OCI-LY7 (cell line): ENCODE measurements at regions not wholly inside any gene's neighbourhood (a gene's known extent, or its start where the extent isn't known, plus 50 kb on each side); places are given as distances from the start of the nearest gene placed in this dataset.

Experiments used
- BruUV-seq: library from RNA; stranded (reverse); fragments of 400-500 nt; replicated peaks from 2 replicates; lab custom pipeline; 2021; lab: Mats Ljungman, UMichigan
- CTCF ChIA-PET: fragments of 300-600 bp; sonication (Branson Sonifier 250); formaldehyde crosslinking; loops from one replicate; lab custom pipeline; 2022; ENCODE audit warnings: antibody characterized with exemption; ENCODE audit not compliant: unreplicated experiment; lab: Charles Lee
- POLR2A ChIA-PET: fragments of 300-600 bp; sonication (Branson Sonifier 250); formaldehyde crosslinking; loops from one replicate; lab custom pipeline; 2022; ENCODE audit warnings: antibody characterized with exemption; lab: Charles Lee
- DNase-seq: peaks from one replicate; pipeline ENCODE4 v3.0.0-alpha.2; 2015; ENCODE audit warnings: low spot score
- H2AFZ ChIP-seq: fragments of 200-600 bp; sonication (generic), shearing (Covaris generic); 2 replicates; pipeline ENCODE4 v1.6.1; 2014; ENCODE audit warnings: mild to moderate bottlenecking, antibody characterized with exemption, low read length, moderate library complexity
- H3K27ac ChIP-seq: fragments of 200-600 bp; sonication (generic); 2 replicates; pipeline ENCODE4 v1.5.1; 2014; ENCODE audit warnings: mixed run types, low read depth, mild to moderate bottlenecking, moderate library complexity, low read length, inconsistent platforms; ENCODE audit not compliant: poor library complexity, severe bottlenecking
- H3K36me3 ChIP-seq: fragments of 200-600 bp; sonication (generic); 2 replicates; pipeline ENCODE4 v1.6.1; 2014; ENCODE audit warnings: mild to moderate bottlenecking, antibody characterized with exemption, low read length, moderate library complexity, mixed read lengths; ENCODE audit not compliant: insufficient read depth
- H3K4me1 ChIP-seq: fragments of 200-600 bp; sonication (generic); 2 replicates; pipeline ENCODE4 v1.5.1; 2014; ENCODE audit warnings: mild to moderate bottlenecking, low read length; ENCODE audit not compliant: insufficient read depth, poor library complexity, severe bottlenecking
- H3K4me2 ChIP-seq: fragments of 200-600 bp; sonication (generic); 2 replicates; pipeline ENCODE4 v1.6.1; 2014; ENCODE audit warnings: mild to moderate bottlenecking, low read length
- H3K4me3 ChIP-seq: fragments of 200-600 bp; sonication (generic); 2 replicates; pipeline ENCODE4 v1.5.1; 2014; ENCODE audit warnings: mild to moderate bottlenecking, low read depth, low read length; ENCODE audit not compliant: poor library complexity, severe bottlenecking
- H3K79me2 ChIP-seq: fragments of 200-600 bp; sonication (generic); 2 replicates; pipeline ENCODE4 v1.6.1; 2016; ENCODE audit warnings: low read depth, mild to moderate bottlenecking, low read length, moderate library complexity, mixed read lengths; ENCODE audit not compliant: insufficient read depth
- H3K9me2 ChIP-seq: fragments of 200-600 bp; sonication (generic); 2 replicates; pipeline ENCODE4 v1.6.1; 2016; ENCODE audit warnings: mild to moderate bottlenecking, low read length, mixed read lengths; ENCODE audit not compliant: insufficient read depth
- H3K9me3 ChIP-seq: fragments of 200-600 bp; sonication (generic); 2 replicates; pipeline ENCODE4 v1.6.1; 2014; ENCODE audit warnings: mild to moderate bottlenecking, mixed run types, low read length, mixed read lengths
- H4K20me1 ChIP-seq: fragments of 200-600 bp; sonication (generic); 2 replicates; pipeline ENCODE4 v1.6.1; 2014; ENCODE audit warnings: mild to moderate bottlenecking, antibody characterized with exemption, low read length, moderate library complexity, mixed read lengths; ENCODE audit not compliant: insufficient read depth
- EZH2phosphoT487 ChIP-seq: fragments of 200-600 bp; sonication (generic); IDR thresholded peaks from 2 replicates; pipeline ENCODE4 v1.6.1; 2018; ENCODE audit warnings: low read depth, borderline replicate concordance, mild to moderate bottlenecking, mixed run types, antibody characterized with exemption, low read length, moderate library complexity, mixed read lengths
- intact Hi-C: fragments of 100-400 bp; cut with micrococcal nuclease; formaldehyde crosslinking; loops from one replicate; pipeline ENCODE4 v1.10.0; 2022; ENCODE audit not compliant: unreplicated experiment
- TF ChIP-seq, protein P1 (sequence below): fragments of 200-600 bp; sonication (generic); conservative IDR thresholded peaks from 2 replicates; pipeline ENCODE4 v1.5.1; 2014; ENCODE audit warnings: mild to moderate bottlenecking, antibody characterized with exemption, low read length, moderate library complexity, mixed read lengths

GRCh38 chr4:17265139-17265538 lies 246.8 kb downstream of the QDPR start:
- intact Hi-C loops, result no loop called here
- no peak for DNase-seq
- no peak overlapping the region for H3K27ac ChIP-seq
- POLR2A ChIA-PET, result interaction anchor here (0.6 to 1.2 kb wide), 3 partner anchors 22 to 1094 kb away, joined by 3 to 4 read pairs (median 3); no protein-coding TSS in a partner anchor
- H3K4me3 ChIP-seq, result no peak overlapping the region
- H3K4me2 ChIP-seq, result no peak overlapping the region
- CTCF ChIA-PET, result no interaction called here
- H2AFZ ChIP-seq, result no peak overlapping the region
- no peaks in the 10 kb centered on the region for H3K9me2 ChIP-seq
- H3K9me3 ChIP-seq, result no peaks in the 10 kb centered on the region
- BruUV-seq, result no TSS peak
- no peaks in the 10 kb centered on the region for H3K36me3 ChIP-seq
- no peak for TF ChIP-seq EZH2phosphoT487
- TF ChIP-seq, protein P1, sequence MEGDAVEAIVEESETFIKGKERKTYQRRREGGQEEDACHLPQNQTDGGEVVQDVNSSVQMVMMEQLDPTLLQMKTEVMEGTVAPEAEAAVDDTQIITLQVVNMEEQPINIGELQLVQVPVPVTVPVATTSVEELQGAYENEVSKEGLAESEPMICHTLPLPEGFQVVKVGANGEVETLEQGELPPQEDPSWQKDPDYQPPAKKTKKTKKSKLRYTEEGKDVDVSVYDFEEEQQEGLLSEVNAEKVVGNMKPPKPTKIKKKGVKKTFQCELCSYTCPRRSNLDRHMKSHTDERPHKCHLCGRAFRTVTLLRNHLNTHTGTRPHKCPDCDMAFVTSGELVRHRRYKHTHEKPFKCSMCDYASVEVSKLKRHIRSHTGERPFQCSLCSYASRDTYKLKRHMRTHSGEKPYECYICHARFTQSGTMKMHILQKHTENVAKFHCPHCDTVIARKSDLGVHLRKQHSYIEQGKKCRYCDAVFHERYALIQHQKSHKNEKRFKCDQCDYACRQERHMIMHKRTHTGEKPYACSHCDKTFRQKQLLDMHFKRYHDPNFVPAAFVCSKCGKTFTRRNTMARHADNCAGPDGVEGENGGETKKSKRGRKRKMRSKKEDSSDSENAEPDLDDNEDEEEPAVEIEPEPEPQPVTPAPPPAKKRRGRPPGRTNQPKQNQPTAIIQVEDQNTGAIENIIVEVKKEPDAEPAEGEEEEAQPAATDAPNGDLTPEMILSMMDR, result no peak
- no peaks in the 10 kb centered on the region for H3K4me1 ChIP-seq
- H4K20me1 ChIP-seq, result no peaks in the 10 kb centered on the region
- no peaks in the 10 kb centered on the region for H3K79me2 ChIP-seq

GRCh38 chr4:17260166-17260907 lies 251.6 kb downstream of the QDPR start:
- Histone ChIP-seq H3K36me3 (no peaks in the 10 kb centered on the region), H3K4me3 (no peak overlapping the region), H3K4me2 (no peak overlapping the region), H3K79me2 (no peaks in the 10 kb centered on the region), H3K4me1 (no peaks in the 10 kb centered on the region), H3K9me2 (no peaks in the 10 kb centered on the region), H3K9me3 (no peaks in the 10 kb centered on the region), H2AFZ (no peak overlapping the region), H3K27ac (no peak overlapping the region), H4K20me1 (no peaks in the 10 kb centered on the region)
- POLR2A ChIA-PET, result no interaction called here
- no TSS peak for BruUV-seq
- CTCF ChIA-PET, result interaction anchor here (0.6 kb wide), 1 partner anchor 584 kb away, joined by 3 read pairs; no protein-coding TSS in a partner anchor
- intact Hi-C loops, result no loop called here
- DNase-seq, result no peak
- TF ChIP-seq EZH2phosphoT487, result no peak
- TF ChIP-seq, protein P1, result no peak

DNA sequence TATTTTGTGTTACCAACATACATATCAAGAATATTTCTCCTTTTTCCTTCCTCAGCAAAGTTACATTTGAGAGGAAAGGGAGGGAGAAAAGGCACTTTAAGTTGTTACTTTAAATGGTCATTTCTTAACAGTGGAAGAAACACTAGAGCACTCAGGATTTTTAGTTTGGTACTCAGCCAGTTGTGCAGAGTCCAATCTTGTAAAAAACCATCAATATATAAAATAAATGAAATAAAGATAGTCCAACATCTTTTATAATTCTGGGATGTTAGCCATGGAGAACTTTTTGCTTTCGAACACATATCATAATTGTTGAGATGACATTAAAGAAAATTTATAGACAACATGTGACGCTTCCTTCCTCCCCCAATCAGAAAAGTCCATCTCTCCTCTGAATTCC lies 253.8 kb downstream of the QDPR start:
- Histone ChIP-seq H3K27ac (no peak overlapping the region), H3K4me2 (no peak overlapping the region), H3K79me2 (no peaks in the 10 kb centered on the region), H4K20me1 (no peaks in the 10 kb centered on the region), H2AFZ (no peak overlapping the region), H3K4me1 (no peaks in the 10 kb centered on the region), H3K9me2 (no peaks in the 10 kb centered on the region), H3K4me3 (no peak overlapping the region), H3K9me3 (no peaks in the 10 kb centered on the region), H3K36me3 (no peaks in the 10 kb centered on the region)
- TF ChIP-seq, protein P1, result no peak
- TF ChIP-seq EZH2phosphoT487, result no peak
- DNase-seq, result no peak
- POLR2A ChIA-PET, result no interaction called here
- intact Hi-C loops, result no loop called here
- CTCF ChIA-PET, result no interaction called here
- no TSS peak for BruUV-seq
